ENCODE measurements at regions not wholly inside any gene's neighbourhood (a gene's known extent, or its start where the extent isn't known, plus 50 kb on each side); places are given as distances from the start of the nearest gene placed in this dataset.

DNA sequence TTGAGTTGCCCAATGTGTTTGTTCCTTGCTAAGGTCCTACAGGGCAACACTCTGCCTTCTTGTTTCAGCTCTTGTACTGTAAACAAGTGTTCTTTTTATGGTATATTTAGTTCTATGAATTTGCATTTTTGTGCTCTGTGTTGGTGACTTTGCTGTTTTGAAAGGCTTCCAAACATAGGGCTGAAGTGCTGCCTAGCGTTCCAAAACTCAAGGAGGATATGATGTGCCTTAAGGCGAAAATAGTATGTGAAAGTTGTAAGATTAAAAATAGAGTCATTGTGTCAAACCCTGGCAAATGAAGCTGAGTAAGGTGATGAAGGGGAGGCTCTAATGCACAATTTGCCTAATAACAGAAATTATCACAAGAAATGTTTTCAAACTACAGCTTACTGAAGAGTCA, 372.7 kb upstream of the TOM1L1 start:
- Histone ChIP-seq H3K9ac (ENCODE audit: control insufficient read depth, extremely low read depth, insufficient read depth, low read length) (no peak overlapping the region), H3K27ac (ENCODE audit: control insufficient read depth, insufficient read depth, low read length) (no peak overlapping the region), H3K4me2 (ENCODE audit: control insufficient read depth, extremely low read depth, insufficient read depth, low read depth, low read length) (no peak overlapping the region), H4K20me1 (ENCODE audit: control insufficient read depth, extremely low read depth, insufficient read depth, low read length) (no peaks in the 10 kb centered on the region), H3K36me3 (ENCODE audit: control insufficient read depth in 2 of 2, extremely low read depth in 1 of 2, insufficient read depth in 2 of 2, low read length in 2 of 2) (no peaks in the 10 kb centered on the region), H3K27me3 (ENCODE audit: control insufficient read depth, extremely low read depth, insufficient read depth, low read length) (no peaks in the 10 kb centered on the region), H3K9me3 (ENCODE audit: control insufficient read depth, low read depth, low read length) (no peaks in the 10 kb centered on the region), H3K4me1 (ENCODE audit: control insufficient read depth, extremely low read depth, insufficient read depth, low read length) (no peaks in the 10 kb centered on the region), H3K79me2 (ENCODE audit: control insufficient read depth, insufficient read depth, low read length) (no peaks in the 10 kb centered on the region), H3K4me3 (ENCODE audit: control insufficient read depth in 2 of 3, extremely low read depth in 1 of 3, insufficient read depth in 2 of 3, low read depth in 1 of 3, low read length in 3 of 3) (no peak overlapping the region), H2AFZ (ENCODE audit: control insufficient read depth, low read length) (no peak overlapping the region), H3K9me1 (ENCODE audit: control insufficient read depth, extremely low read depth, insufficient read depth, low read length) (no peaks in the 10 kb centered on the region)
- dilution Hi-C loops (cut with MboI; ENCODE audit: extremely low pct_ligation_motif_present, low sequenced_read_pairs) = no loop called here
- FAIRE-seq (no peak), DNase-seq (ENCODE audit: low read depth, low spot score) (no peak)
- no peak for TF ChIP-seq EZH2 (IDR thresholded peaks at IDR 0.05; ENCODE audit: low read length)
- TF ChIP-seq CTCF (optimal IDR thresholded peaks at IDR 0.05 in 1 of 3, IDR thresholded peaks at IDR 0.05 in 1 of 3, conservative IDR thresholded peaks at IDR 0.05 in 1 of 3; ENCODE audit: extremely low read depth in 1 of 3, insufficient read depth in 2 of 3, low read length in 3 of 3) = no peak

DNA sequence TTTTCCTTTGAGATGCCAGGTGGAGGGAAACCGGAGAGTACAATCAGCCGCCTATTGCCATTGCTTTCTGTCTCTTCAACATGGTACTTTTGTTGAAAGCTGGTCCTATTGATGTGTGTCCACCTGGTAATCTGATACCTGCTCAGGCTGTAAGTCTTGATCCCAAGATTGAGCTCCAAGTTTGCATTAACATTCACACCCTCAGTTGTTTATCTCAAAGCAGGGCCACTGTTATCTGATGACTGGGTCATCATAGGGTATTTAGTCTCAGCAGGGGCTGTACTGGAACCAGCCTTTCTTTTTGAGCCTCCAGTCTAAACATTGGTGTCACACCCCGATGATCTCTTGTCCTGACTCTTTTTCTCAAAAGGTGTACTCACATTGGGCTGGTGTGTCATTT, 370.3 kb upstream of the TOM1L1 start:
- Histone ChIP-seq H2AFZ (ENCODE audit: control insufficient read depth, low read length) (no peak overlapping the region), H3K9me1 (ENCODE audit: control insufficient read depth, extremely low read depth, insufficient read depth, low read length) (no peaks in the 10 kb centered on the region), H3K36me3 (ENCODE audit: control insufficient read depth in 2 of 2, extremely low read depth in 1 of 2, insufficient read depth in 2 of 2, low read length in 2 of 2) (no peaks in the 10 kb centered on the region), H3K9me3 (ENCODE audit: control insufficient read depth, low read depth, low read length) (no peaks in the 10 kb centered on the region), H3K9ac (ENCODE audit: control insufficient read depth, extremely low read depth, insufficient read depth, low read length) (no peak overlapping the region), H3K4me1 (ENCODE audit: control insufficient read depth, extremely low read depth, insufficient read depth, low read length) (no peaks in the 10 kb centered on the region), H3K4me3 (ENCODE audit: control insufficient read depth in 2 of 3, extremely low read depth in 1 of 3, insufficient read depth in 2 of 3, low read depth in 1 of 3, low read length in 3 of 3) (no peak overlapping the region), H3K79me2 (ENCODE audit: control insufficient read depth, insufficient read depth, low read length) (no peaks in the 10 kb centered on the region), H3K27me3 (ENCODE audit: control insufficient read depth, extremely low read depth, insufficient read depth, low read length) (no peaks in the 10 kb centered on the region), H4K20me1 (ENCODE audit: control insufficient read depth, extremely low read depth, insufficient read depth, low read length) (no peaks in the 10 kb centered on the region), H3K27ac (ENCODE audit: control insufficient read depth, insufficient read depth, low read length) (no peak overlapping the region), H3K4me2 (ENCODE audit: control insufficient read depth, extremely low read depth, insufficient read depth, low read depth, low read length) (no peak overlapping the region)
- DNase-seq (ENCODE audit: low read depth, low spot score) (no peak), FAIRE-seq (no peak)
- TF ChIP-seq EZH2 (IDR thresholded peaks at IDR 0.05; ENCODE audit: low read length) = no peak
- TF ChIP-seq CTCF (optimal IDR thresholded peaks at IDR 0.05 in 1 of 3, IDR thresholded peaks at IDR 0.05 in 1 of 3, conservative IDR thresholded peaks at IDR 0.05 in 1 of 3; ENCODE audit: extremely low read depth in 1 of 3, insufficient read depth in 2 of 3, low read length in 3 of 3) = no peak
- dilution Hi-C loops (cut with MboI; ENCODE audit: extremely low pct_ligation_motif_present, low sequenced_read_pairs) = no loop called here
